IPS-NIHi7 (cell line): ENCODE measurements at regions not wholly inside any gene's neighbourhood (a gene's known extent, or its start where the extent isn't known, plus 50 kb on each side); places are given as distances from the start of the nearest gene placed in this dataset.
A peak's percentile ranks its signal among the peaks of the same experiment; 100 is the strongest.

Source experiments
- DNase-seq: peaks from one replicate; pipeline ENCODE4 v3.0.0; 2012; ENCODE audit warnings: mixed read lengths; ENCODE audit errors: extremely low spot score

DNA sequence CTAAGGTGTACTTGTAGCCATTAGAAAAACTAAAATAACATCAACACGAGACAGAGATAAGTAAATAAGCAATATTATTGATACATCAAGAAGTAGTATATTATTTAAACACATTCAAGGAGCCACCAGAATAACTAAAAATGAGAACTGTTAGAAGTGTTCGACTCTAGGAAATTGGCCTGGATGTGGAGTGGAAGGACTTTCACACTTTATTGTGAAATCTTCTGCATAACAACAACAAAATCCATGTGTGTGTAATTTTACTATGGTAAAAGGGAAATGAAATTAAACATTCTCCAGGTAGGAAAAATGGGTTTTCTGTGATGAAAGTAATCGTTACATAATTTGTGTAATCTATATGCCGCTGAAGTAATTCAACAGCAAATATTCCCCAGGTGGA, 96.3 kb upstream of the RNF152 start:
- DNase-seq = no peak

DNA sequence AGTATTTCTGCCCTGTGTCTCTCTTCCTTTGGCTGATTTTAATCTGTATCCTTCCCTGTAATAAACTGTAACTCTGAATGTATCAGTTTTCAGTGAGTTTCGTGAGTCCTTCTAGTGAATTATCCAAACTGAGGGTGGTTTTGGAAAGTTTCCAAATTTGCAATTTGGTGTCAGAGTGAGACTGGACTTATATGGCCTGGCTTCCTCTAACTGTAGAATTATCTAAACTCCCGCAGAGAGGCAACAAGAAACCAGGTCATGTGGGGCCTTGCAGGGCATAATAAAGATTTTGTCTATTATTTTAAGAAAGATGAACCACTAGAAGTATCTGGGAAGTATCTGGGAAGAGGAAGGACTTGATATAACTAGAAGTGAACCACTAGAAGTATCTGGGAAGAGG, 95.3 kb upstream of the RNF152 start:
- no peak for DNase-seq

DNA sequence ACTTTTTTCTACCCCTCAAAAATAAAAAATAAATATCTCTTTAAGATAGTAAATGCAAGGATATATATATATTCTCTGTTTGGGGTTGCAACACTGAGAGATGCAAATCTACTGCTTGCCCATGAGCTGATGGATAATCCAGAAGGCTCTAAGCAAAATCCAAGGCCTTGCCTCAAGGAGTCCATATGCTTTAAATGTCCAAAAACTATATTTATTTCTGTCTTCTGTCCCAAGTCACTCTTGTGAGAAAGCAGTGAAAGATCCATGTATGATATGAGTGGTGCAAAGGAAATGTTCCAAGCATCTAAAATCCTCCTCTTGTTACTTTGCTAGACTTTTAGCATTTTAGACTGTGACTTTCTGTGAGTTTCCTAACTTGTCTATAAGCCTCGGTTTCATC, 92.9 kb upstream of the RNF152 start:
- DNase-seq = no peak

DNA sequence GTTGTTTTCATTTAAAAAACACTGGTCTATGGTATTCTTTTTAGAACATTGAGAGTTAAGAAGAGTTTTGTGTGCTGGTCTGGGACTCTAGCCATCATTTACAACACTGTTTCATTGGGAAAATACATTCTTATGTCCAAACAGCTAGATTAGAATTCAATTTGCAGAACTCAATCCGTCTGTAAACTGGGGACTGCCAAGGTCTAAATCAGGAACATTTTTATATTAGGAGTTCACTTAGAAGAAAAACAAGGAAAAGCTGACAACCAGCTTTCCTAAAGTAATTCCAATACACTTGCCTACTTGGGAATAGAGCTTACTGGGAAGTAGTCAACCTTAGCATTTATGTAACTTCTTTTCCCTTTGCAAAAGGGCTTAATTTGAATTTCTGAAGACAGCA, 91.5 kb upstream of the RNF152 start:
- DNase-seq = no peak

DNA sequence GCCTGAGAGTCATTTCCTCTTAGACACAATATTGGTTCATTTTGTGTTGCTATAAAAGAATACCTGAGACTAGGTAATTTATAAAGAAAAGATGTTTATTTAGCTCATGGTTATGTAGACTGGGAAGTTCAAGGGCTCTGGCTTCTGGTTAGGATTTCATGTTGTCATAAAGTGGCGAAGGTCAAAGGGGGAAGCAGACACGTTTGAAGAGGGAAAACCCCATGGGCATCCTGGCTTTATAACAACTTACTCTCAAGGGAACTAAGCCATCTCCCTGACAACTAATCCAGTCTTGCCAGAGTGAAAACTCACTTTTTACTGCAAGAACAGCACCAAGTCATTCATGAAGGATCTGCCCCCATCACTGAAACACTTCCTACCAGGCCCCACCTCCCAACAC, 89.7 kb upstream of the RNF152 start:
- no peak for DNase-seq

DNA sequence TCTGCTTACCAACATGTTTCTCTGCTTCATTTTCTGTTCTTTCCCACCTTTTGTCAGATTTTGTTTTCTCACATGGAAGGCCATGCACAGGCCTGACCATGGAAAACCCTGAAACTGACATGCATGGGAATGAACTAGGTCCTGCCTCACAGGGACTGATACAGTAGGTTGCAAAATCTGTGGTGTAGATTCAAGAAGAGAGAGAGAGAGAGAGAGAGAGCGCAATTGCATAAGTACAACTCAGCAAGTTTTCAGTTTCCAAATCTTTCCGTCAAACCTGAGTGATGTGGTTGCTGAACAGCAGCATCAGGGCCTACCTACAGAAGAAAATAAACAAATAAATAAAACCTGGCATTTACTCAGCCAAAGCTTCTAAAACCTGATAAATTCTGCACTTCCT, 87.5 kb upstream of the RNF152 start:
- DNase-seq = no peak

DNA sequence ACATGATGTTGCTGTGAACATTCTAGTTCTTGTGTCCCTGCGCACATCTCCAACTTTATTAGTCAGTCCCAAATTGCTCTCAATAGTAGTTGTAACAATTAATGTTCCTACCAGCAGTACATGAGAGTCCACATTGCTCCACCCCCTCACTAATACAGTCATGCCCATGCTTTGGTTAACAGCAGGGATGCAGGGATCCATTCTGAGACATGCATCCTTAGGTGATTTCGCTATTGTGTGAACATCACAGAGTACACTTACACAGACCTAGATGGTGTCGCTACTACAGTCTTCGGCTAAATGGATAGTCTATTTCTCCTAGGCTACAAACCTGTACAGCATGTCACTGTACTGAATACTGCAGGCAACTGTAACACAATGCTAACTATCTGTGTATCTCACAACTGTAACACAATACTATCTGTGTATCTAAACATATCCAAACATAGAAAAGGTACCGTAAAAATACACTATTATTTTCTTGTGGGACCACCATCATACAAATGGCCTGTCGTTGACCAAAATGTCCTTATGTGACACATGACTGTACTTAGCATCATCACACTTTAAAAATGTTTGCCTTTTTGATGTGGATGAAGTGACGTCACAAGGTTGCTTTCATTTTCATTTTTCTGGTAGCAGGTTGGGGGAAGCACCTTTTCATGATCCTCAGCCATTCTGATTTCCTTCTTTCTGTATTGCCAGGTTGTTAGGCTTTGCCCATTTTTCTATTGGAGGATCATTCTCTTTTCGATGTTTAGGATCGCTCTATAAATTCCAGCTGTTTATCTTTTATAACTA, 82.9 kb upstream of the RNF152 start:
- no peak for DNase-seq

DNA sequence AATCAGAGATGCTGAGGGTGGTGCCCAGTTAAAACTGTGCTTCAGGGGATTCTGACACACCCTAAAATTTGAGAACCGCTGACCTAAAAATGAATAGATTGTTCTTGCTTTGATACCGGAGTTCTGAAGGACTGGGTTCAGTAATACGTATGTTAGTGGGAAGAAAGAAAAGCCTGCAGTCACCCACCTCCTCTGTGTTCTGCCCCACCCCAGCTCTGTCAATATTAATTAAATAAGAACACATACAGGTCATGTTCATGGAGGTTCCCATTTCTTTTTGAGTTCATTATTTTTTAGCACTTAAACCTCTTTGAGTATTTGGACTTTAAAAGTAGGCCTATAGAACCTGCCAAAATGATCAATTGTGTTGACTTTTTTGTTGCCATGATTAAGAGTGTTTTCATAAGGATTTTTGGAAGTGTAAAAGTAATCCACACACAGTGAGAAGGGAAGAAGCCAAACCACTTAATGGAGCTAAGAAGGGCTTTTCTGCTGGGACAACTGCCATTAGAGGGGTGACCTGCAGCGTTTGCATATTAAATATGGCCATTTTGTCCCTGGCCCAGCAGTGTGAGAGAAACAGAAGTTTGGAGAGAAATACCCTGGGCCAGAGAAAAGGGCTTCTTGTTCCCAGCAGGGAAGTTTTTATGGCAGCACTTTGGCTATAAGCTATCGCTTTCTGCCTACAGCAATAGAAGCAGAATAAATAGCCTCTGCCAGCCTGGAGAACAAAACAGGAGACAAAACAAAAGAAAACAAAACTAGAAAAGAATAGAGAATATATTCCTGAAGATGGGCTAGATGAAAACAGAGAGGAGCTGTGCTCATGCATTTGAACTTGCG, 80.7 kb upstream of the RNF152 start:
- no peak for DNase-seq

DNA sequence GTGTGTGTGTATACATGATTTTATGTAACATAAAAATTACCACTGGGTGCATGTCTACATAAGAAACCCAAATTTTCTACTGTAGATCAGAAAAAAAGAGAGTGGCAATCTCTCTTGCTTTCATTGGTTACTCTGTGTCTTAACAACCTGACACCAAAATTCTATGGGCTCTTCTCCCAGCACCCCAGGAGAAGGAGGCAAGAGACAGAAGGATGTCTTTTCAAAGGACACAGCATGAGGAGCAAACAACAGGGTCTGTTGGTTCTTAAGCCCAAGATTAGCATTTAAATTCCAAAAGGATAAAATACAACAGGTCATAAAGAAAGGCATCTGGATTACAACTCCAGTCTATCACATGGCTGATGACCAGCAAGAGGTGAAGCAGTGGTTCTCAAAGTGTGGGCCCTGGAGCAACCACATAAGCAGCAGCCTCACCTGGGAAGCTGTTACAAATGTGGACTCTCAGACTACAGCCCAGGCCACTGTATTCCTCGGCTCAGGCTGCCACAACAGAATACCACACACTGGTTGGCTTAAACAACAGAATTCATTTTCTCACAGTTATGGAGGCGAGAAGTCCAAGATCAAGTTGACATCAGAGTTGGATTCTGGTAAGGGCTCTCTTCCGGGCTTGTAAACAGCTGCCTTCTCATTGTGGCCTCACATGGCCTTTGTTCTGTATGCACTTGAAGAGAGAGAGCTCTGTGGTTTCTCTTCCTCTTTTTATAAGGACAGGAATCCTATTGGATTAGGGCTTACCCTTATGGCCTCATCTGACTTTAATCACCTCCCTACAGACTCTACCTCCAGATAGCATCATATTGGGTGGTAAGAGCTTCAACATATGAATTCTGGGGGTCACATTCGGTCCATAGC, 79.8 kb upstream of the RNF152 start:
- no peak for DNase-seq

DNA sequence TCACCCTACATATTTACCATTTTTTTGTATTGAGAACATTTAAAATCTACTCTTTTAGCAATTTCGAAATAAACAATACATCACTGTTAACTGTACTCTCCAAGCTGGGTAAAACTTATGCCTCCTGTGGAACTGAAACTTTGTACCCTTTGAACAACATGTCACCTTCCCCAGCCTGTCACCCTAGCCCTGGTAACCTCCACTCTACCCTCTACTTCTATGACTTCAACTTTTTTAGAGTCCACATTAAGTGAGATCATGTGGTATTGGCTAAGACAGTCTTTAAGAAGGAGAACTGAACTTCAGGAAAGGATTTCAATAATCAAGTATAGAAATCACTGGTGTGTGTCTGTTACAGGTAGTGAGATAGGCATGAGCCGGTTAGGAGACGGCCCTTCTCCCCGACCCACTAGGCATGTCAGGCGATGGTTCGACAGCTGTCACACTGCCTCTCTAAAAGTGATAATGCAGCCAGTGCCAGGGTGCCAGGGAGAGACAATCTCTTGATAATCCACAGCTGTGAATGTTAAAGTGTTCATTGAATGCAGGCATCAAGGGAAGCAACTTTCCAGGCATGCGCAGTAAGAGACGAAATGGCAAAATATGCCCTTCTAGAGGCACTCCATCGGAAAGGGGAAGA, 74.6 kb upstream of the RNF152 start:
- DNase-seq = no peak

DNA sequence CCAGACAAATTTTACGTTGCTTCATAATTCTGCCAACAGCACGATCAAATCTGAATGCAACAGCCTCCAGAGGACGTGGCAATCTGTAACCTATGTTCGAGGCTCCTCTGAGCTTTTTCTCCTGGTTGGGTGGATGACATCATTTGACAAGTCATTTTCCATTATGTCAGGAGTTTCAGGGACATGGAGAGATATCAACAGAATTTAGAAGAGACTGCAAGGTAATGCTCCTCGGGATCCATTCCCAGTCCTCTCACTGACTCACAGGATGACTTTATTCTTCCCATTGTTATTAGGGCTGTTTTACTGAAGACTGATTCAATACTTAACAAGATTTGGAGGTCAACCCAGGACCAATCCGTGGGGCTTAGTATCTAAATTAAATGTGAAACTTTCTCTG, 72.5 kb upstream of the RNF152 start:
- DNase-seq = no peak

DNA sequence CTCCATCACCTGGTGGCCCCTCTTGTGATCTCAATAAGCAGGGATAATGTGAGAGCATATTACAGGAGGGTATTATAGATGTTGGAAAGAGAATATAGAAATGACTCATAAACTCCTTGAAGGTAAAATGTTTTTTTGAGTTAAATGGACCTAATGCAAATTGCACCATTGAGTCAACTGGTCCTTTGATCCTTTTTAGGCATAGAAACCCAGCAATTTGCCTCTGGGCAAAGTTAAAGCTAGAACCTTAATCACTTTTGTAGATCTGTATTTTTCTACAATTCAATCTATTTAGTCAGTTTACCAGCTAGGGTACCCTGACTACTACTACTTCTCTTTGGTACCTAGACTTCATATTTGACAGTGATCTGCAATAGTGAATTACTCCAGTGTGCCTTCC, 71.8 kb upstream of the RNF152 start:
- DNase-seq = no peak

DNA sequence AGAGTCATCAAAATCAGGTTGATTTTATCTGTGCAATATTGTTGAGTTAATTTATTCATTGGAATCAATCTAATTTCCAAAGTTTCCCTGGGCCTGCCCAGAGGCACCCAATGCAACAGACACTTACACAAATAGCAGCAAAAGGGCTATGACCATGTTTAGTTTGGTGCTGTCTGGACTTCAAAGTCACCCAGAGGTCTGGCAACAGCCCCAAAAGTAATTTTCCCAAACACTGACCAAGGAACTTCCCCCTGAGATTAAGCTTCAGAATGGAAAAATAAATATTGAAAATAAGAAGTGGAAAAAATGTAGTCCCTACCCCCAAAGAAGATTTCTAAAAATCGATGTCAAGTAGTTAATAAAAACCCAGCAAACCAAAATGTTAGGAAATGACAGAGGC, 70.9 kb upstream of the RNF152 start:
- no peak for DNase-seq

DNA sequence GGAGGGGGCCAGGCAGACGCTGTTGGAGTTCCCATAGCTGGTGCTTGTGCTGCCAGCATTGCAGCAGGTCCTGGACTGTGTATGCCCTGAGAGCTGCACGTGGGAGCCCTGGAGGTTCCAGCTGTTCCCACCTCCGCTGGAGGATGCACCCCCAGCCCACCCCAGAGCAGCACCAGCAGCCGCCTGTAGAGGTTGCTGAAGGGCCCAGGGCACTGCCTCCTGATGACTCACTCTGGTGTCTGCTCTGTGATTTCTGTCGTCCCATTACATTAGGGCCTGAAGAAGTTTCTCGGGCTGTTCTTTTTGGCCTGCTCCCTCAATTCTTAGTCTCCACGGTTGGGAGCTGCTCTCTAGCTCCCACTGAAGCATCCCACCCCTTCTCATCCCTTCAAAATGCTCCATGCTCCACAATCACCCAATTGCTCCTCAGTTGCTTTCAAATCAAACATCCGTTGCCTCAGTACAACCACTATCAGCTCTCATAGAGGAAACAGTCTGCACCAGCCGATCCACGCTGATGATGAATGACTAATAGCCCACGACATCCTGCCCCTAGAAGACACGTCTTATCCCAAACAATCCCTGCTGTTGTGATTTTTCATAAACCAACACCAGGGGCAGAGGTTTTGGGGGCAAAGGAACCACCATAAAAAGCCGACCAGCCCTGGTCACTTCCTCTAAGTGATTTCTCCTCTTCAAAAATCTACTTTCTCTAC, 65.2 kb upstream of the RNF152 start:
- DNase-seq = peak; percentile 57

DNA sequence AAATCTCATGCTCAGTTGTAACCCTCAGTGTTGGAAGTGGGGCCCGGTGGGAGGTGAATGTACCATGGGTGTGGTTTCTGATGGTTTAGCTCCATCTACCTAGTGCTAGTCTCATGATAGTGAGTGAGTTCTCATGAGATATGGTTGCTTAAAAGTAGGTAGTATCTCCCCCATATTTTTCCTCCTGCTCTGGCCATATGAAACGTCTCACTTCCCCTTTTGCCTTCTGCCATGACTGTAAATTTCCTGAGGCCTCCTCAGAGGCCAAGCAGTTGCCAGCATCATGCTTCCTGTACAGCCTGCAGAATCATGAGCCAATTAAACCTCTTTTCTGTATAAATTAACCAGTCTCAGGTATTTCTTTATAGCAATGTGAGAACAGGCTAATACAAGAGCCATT, 62.8 kb upstream of the RNF152 start:
- DNase-seq = no peak

DNA sequence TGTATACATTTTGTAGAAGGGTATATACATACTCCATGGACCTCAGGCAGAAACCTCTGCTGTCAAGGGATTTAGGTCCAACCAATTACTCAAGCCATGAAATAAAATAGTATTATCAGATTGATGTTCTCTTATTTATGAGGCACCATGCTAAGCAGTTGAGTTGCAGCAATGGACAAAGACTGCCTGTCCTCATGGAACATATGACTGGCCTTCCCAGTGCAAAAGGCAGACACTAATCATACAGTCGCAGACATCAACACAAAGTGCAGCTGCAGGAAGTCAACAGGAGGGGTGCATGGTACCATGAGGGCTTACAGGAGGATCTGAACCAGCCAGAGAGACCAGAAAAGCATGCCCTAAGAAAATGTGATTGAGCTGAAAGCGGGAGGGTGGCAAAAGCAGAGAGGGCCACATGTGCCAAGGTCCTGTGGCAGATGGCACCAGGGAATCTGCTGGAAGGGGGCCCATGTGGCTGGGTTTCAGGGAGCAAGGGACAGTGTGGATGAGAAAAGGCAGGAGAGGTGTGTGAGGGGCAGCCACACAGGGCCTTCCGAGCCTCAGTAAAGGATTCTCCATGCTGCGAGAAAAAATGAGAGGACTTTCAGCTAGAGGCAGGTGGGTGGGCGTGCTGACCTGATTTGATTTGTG, 61.4 kb upstream of the RNF152 start:
- DNase-seq = no peak

DNA sequence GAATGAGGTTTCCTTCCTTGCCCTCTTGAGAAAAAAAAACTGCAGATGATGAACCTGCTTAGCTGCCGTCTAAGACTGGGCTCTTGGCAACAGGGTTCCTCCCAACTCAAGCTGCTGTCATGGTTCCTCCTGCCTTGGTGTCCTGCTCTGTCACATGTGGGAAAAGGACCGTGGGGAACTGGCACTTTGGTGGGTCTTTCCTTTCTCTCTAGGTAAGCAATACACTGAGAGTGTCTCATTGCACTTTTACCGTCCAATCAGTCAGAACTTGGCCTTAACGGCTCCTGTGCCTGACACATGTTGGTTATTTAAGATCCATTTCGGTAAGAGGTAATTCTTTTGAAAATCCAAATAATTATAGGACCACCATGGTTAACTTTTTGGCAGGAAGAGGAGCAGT, 60.8 kb upstream of the RNF152 start:
- no peak for DNase-seq

DNA sequence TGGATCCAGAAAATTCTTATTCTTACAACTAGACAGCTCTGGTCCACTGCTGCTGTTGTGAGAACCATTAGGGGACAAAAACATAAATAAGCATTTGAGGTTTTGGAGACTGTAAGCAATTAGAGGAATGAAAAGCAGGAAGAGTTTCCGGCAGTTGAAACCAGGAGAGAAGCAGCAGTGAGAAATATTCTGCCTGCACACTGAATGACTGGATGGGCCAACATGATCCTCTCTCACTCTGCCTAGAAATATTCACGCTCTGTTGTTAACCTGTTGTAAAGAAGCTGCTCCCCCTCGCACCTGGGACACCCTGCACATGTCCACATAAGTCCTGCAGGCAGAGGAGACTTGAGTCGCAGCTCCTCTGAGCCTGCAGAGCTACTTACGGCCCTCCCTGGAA, 60.4 kb upstream of the RNF152 start:
- DNase-seq = no peak

DNA sequence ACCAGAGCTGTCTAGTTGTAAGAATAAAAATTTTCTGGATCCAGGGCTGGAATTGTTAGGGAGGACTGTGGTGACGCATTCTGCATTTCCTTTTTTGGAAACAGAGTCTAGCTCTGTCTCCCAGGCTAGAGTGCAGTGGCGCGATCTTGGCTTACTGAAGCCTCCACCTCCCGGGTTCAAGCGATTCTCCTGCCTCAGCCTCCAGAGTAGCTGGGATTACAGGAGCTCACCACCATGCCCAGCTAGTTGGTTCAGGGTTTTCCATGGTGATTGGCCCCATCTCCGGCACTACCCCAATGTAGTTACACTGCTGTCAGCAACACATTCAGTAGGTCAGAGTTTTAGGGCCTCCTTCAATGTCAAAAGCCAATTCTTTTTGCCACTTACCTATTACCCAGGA, 58.6 kb upstream of the RNF152 start:
- no peak for DNase-seq

DNA sequence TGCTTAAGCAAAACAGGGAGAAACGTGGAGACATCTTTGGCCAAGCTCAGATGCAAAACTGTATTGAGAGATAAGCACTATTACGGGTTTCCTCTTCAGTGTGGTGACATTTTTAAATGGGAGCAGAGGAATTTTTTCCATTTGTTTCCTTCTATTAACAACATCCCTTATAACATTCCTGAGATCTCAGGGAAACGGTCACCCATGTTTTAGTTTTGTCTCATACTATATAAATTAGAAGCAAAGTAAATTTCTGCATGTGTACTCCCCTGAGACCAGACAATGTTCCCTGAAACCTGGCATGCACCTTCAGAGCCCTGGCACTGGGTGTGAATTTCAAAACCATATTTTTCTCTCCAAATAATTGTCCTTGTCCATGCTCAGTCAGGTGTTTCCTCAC, 57.6 kb upstream of the RNF152 start:
- DNase-seq = no peak

DNA sequence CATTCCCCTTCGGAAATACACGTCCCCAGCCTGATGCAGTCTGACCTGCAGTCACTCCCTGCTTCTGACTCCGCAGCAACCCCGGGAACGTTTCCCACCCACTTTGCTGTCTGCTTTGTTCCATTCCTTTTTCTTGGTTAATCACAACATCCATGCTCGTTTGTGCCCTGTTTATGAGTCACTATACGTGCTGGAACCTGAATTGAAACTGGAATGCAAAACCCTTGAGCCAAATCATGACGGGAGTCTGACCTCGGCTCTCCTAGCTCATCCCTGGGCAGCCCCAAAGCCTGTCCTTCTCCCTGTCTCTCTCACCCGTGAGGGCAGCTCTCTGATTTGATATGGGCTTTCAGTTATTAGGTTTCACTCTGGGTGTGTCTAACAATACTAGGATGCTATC, 57.1 kb upstream of the RNF152 start:
- DNase-seq = no peak
